ENCODE measurements at regions not wholly inside any gene's neighbourhood (a gene's known extent, or its start where the extent isn't known, plus 50 kb on each side); places are given as distances from the start of the nearest gene placed in this dataset.
A peak's percentile ranks its signal among the peaks of the same experiment; 100 is the strongest.

GRCh38 chr2:126106006-126106405, 550.0 kb upstream of the GYPC start:
- Histone ChIP-seq H3K4me2 (ENCODE audit: low read depth, low read length) (no peak overlapping the region), H3K9ac (ENCODE audit: insufficient read depth, low read depth, low read length) (no peak overlapping the region), H3K36me3 (replicated peaks in 1 of 2; ENCODE audit: control insufficient read depth in 1 of 2, insufficient read depth in 2 of 2, low read length in 2 of 2) (no peaks in the 10 kb centered on the region), H3K4me3 (replicated peaks in 1 of 3; ENCODE audit: insufficient read depth in 1 of 3, low read depth in 2 of 3, low read length in 3 of 3) (no peak overlapping the region), H3K27ac (ENCODE audit: extremely low read length, insufficient read depth, low read length) (no peak overlapping the region), H4K20me1 (ENCODE audit: insufficient read depth, low read length) (no peaks in the 10 kb centered on the region), H3K4me1 (ENCODE audit: insufficient read depth, low read length) (no peaks in the 10 kb centered on the region), H2AFZ (ENCODE audit: low read length) (no peak overlapping the region), H3K9me3 (ENCODE audit: low read length) (peaks cover 49% of the 10 kb centered on the region), H3K79me2 (ENCODE audit: insufficient read depth, low read length) (no peaks in the 10 kb centered on the region), H3K27me3 (ENCODE audit: control insufficient read depth in 1 of 2, insufficient read depth in 2 of 2, low read length in 2 of 2) (no peaks in the 10 kb centered on the region)
- BruUV-seq (replicated peaks) = no TSS peak
- DNase-seq (ENCODE audit: low spot score) = no peak
- no peak for ATAC-seq
- 3% methylated on average over 3 of the region's 3 CpGs for WGBS (ENCODE audit: low lambda C conversion rate)
- ChIA-PET POLR2A (no interaction called here), CTCF (ENCODE audit: low intra/inter-chr PET ratio, low total read pairs) (no interaction called here)
- TF ChIP-seq ZBTB37 (CRISPR knock-in tag; IDR thresholded peaks at IDR 0.05) (no peak), MNT (IDR thresholded peaks at IDR 0.05) (peak; percentile 69)
- FAIRE-seq = no peak
- intact Hi-C loops (cut with micrococcal nuclease; ENCODE audit: unreplicated experiment) (no loop called here), in situ Hi-C loops (cut with HindIII; ENCODE audit: extremely low pct_ligation_motif_present, low pct_unique_long_range_greater_than_20kb) (no loop called here)

- BruUV-seq (replicated peaks) = no TSS peak
- ChIA-PET POLR2A (no interaction called here), CTCF (ENCODE audit: low intra/inter-chr PET ratio, low total read pairs) (no interaction called here)
- no peak for DNase-seq (ENCODE audit: low spot score)
- Histone ChIP-seq H3K27me3 (ENCODE audit: control insufficient read depth in 1 of 2, insufficient read depth in 2 of 2, low read length in 2 of 2) (no peaks in the 10 kb centered on the region), H3K4me3 (replicated peaks in 1 of 3; ENCODE audit: insufficient read depth in 1 of 3, low read depth in 2 of 3, low read length in 3 of 3) (no peak overlapping the region), H3K9me3 (ENCODE audit: low read length) (peaks cover 57% of the 10 kb centered on the region), H3K4me2 (ENCODE audit: low read depth, low read length) (no peak overlapping the region), H3K9ac (ENCODE audit: insufficient read depth, low read depth, low read length) (no peak overlapping the region), H3K79me2 (ENCODE audit: insufficient read depth, low read length) (no peaks in the 10 kb centered on the region), H3K4me1 (ENCODE audit: insufficient read depth, low read length) (no peaks in the 10 kb centered on the region), H2AFZ (ENCODE audit: low read length) (no peak overlapping the region), H3K36me3 (replicated peaks in 1 of 2; ENCODE audit: control insufficient read depth in 1 of 2, insufficient read depth in 2 of 2, low read length in 2 of 2) (no peaks in the 10 kb centered on the region), H3K27ac (ENCODE audit: extremely low read length, insufficient read depth, low read length) (no peak overlapping the region), H4K20me1 (ENCODE audit: insufficient read depth, low read length) (no peaks in the 10 kb centered on the region)
- intact Hi-C loops (cut with micrococcal nuclease; ENCODE audit: unreplicated experiment) = no loop called here
- FAIRE-seq = no peak
- ATAC-seq = no peak
- TF ChIP-seq MAFF (IDR thresholded peaks at IDR 0.05; ENCODE audit: low read depth, low read length) = peak; percentile 61
- TF ChIP-seq ZNF337 (CRISPR knock-in tag; IDR thresholded peaks at IDR 0.05; ENCODE audit: borderline replicate concordance, low read depth) = no peak
- no peak for TF ChIP-seq PHF5A (CRISPR knock-in tag; IDR thresholded peaks at IDR 0.05; ENCODE audit: low read depth, unreplicated experiment)
- TF ChIP-seq RFXAP (CRISPR knock-in tag; IDR thresholded peaks at IDR 0.05; ENCODE audit: borderline replicate concordance) = no peak
- peak; percentile 80 to 88 for TF ChIP-seq MAFK (conservative IDR thresholded peaks at IDR 0.05 in 1 of 2, IDR thresholded peaks at IDR 0.05 in 1 of 2; ENCODE audit: low read length in 2 of 2)
- TF ChIP-seq SP2 (CRISPR knock-in tag; IDR thresholded peaks at IDR 0.05) = no peak
- TF ChIP-seq ZFP1 (CRISPR knock-in tag; IDR thresholded peaks at IDR 0.05) = no peak
- TF ChIP-seq ZIK1 (CRISPR knock-in tag; IDR thresholded peaks at IDR 0.05; ENCODE audit: borderline replicate concordance, low read depth) = no peak
- no peak for TF ChIP-seq ZMYM4 (CRISPR knock-in tag; IDR thresholded peaks at IDR 0.05)
- no peak for TF ChIP-seq GMEB2 (CRISPR knock-in tag; IDR thresholded peaks at IDR 0.05; ENCODE audit: low read depth)
- no peak for TF ChIP-seq ZBTB7A (CRISPR knock-in tag; IDR thresholded peaks at IDR 0.05)
- TF ChIP-seq SMAD1 (CRISPR knock-in tag; IDR thresholded peaks at IDR 0.05; ENCODE audit: borderline replicate concordance, low read depth) = no peak
- 11% methylated on average over 1 of the region's 1 CpG for WGBS (ENCODE audit: low lambda C conversion rate)
- in situ Hi-C loops (cut with HindIII; ENCODE audit: extremely low pct_ligation_motif_present, low pct_unique_long_range_greater_than_20kb) = no loop called here
Measured at GRCh38 chr2:126107883-126108282, 548.1 kb upstream of the GYPC start.

Data from HepG2 (cell line).